HUES6 (cell line): ENCODE measurements at regions not wholly inside any gene's neighbourhood (a gene's known extent, or its start where the extent isn't known, plus 50 kb on each side); places are given as distances from the start of the nearest gene placed in this dataset.
"Not testable (repeated sequence)": the region's sequence is repeated elsewhere in the genome, so short reads cannot be mapped to it uniquely, and the experiment has no call there.

Source experiments
- H3K27ac ChIP-seq: 2 replicates; pipeline ENCODE4 v1.7.0; 2013; ENCODE audit warnings: low read depth, mild to moderate bottlenecking, low read length, inconsistent platforms
- H3K27me3 ChIP-seq: 2 replicates; pipeline ENCODE4 v1.6.1; 2013; ENCODE audit warnings: low read length; ENCODE audit not compliant: control insufficient read depth, insufficient read depth
- H3K36me3 ChIP-seq: 2 replicates; pipeline ENCODE4 v1.6.1; 2013; ENCODE audit warnings: low read length; ENCODE audit not compliant: control insufficient read depth, insufficient read depth
- H3K4me1 ChIP-seq: 2 replicates; pipeline ENCODE4 v1.6.1; 2013; ENCODE audit warnings: low read length; ENCODE audit not compliant: control insufficient read depth, insufficient read depth
- H3K4me3 ChIP-seq: 2 replicates; pipeline ENCODE4 v1.5.1; 2013; ENCODE audit warnings: low read depth, low read length
- H3K9ac ChIP-seq: one replicate; pipeline ENCODE4 v1.6.1; 2013; ENCODE audit warnings: mild to moderate bottlenecking, low read length
- H3K9me3 ChIP-seq: 2 replicates; pipeline ENCODE4 v1.6.1; 2013; ENCODE audit warnings: low read depth, low read length; ENCODE audit not compliant: control insufficient read depth, insufficient read depth

- Histone ChIP-seq H3K9ac (no peak overlapping the region), H3K27ac (no peak overlapping the region), H3K4me1 (no peaks in the 10 kb centered on the region), H3K9me3 (peaks cover 26% of the 10 kb centered on the region), H3K27me3 (peaks cover 10% of the 10 kb centered on the region), H3K4me3 (no peak overlapping the region), H3K36me3 (no peaks in the 10 kb centered on the region)
Measured at GRCh38 chr12:131422187-131422520, 288.7 kb upstream of the SFSWAP start.

- H3K9me3 ChIP-seq = peaks cover 22% of the 10 kb centered on the region
- H3K27ac ChIP-seq = no peak overlapping the region
- H3K4me3 ChIP-seq = no peak overlapping the region
- no peaks in the 10 kb centered on the region for H3K4me1 ChIP-seq
- H3K9ac ChIP-seq = no peak overlapping the region
- H3K27me3 ChIP-seq = peaks cover 10% of the 10 kb centered on the region
- no peaks in the 10 kb centered on the region for H3K36me3 ChIP-seq
Measured at GRCh38 chr12:131422744-131423143, 288.1 kb upstream of the SFSWAP start.

GRCh38 chr12:131424270-131424669, 286.6 kb upstream of the SFSWAP start:
- Histone ChIP-seq H3K9me3 (peaks cover 18% of the 10 kb centered on the region), H3K36me3 (no peaks in the 10 kb centered on the region), H3K27me3 (peaks cover 6% of the 10 kb centered on the region; the same call in 1 of the 2 replicates), H3K4me1 (peaks cover 3% of the 10 kb centered on the region; the same call in 1 of the 2 replicates), H3K27ac (no peak overlapping the region), H3K9ac (no peak overlapping the region), H3K4me3 (no peak overlapping the region)

- peaks cover 21% of the 10 kb centered on the region for H3K9me3 ChIP-seq
- H3K4me1 ChIP-seq = peaks cover 3% of the 10 kb centered on the region; the same call in 1 of the 2 replicates
- no peak overlapping the region for H3K4me3 ChIP-seq
- no peak overlapping the region for H3K27ac ChIP-seq
- H3K27me3 ChIP-seq = peaks cover 6% of the 10 kb centered on the region; the same call in 1 of the 2 replicates
- H3K9ac ChIP-seq = no peak overlapping the region
- H3K36me3 ChIP-seq = no peaks in the 10 kb centered on the region
Measured at GRCh38 chr12:131425112-131426075, 285.5 kb upstream of the SFSWAP start.

- no peak overlapping the region for H3K27ac ChIP-seq
- H3K4me1 ChIP-seq = peaks cover 3% of the 10 kb centered on the region; the same call in 1 of the 2 replicates
- no peak overlapping the region for H3K9ac ChIP-seq
- peaks cover 22% of the 10 kb centered on the region for H3K9me3 ChIP-seq
- peaks cover 15% of the 10 kb centered on the region for H3K27me3 ChIP-seq
- no peak overlapping the region for H3K4me3 ChIP-seq
- H3K36me3 ChIP-seq = no peaks in the 10 kb centered on the region
Measured at GRCh38 chr12:131428091-131428685, 282.7 kb upstream of the SFSWAP start.

- H3K4me1 ChIP-seq, H3K4me3 ChIP-seq, H3K9ac ChIP-seq, H3K27ac ChIP-seq, H3K36me3 ChIP-seq: not testable (repeated sequence)
- Histone ChIP-seq H3K27me3 (peaks cover 14% of the 10 kb centered on the region), H3K9me3 (peaks cover 15% of the 10 kb centered on the region)
Measured at GRCh38 chr12:131429221-131429620, 281.7 kb upstream of the SFSWAP start.

- not testable (repeated sequence) for H3K4me1 ChIP-seq, H3K27ac ChIP-seq, H3K4me3 ChIP-seq, H3K9ac ChIP-seq, H3K36me3 ChIP-seq
- H3K9me3 ChIP-seq = peaks cover 15% of the 10 kb centered on the region
- H3K27me3 ChIP-seq = peaks cover 19% of the 10 kb centered on the region
Measured at GRCh38 chr12:131429697-131430096, 281.2 kb upstream of the SFSWAP start.

- no peak overlapping the region for H3K9ac ChIP-seq
- H3K4me1 ChIP-seq = peaks cover 3% of the 10 kb centered on the region; the same call in 1 of the 2 replicates
- H3K36me3 ChIP-seq = no peaks in the 10 kb centered on the region
- H3K27ac ChIP-seq = no peak overlapping the region
- peaks cover 11% of the 10 kb centered on the region for H3K9me3 ChIP-seq
- H3K4me3 ChIP-seq = no peak overlapping the region
- H3K27me3 ChIP-seq = peaks cover 23% of the 10 kb centered on the region
Measured at GRCh38 chr12:131430158-131430742, 280.6 kb upstream of the SFSWAP start.

GRCh38 chr12:131431126-131431655, 279.7 kb upstream of the SFSWAP start:
- not testable (repeated sequence) for H3K36me3 ChIP-seq, H3K27ac ChIP-seq, H3K4me1 ChIP-seq, H3K4me3 ChIP-seq, H3K9me3 ChIP-seq, H3K9ac ChIP-seq
- peaks cover 23% of the 10 kb centered on the region for H3K27me3 ChIP-seq

- no peaks in the 10 kb centered on the region for H3K36me3 ChIP-seq
- no peak overlapping the region for H3K4me3 ChIP-seq
- H3K27me3 ChIP-seq = peaks cover 23% of the 10 kb centered on the region
- H3K27ac ChIP-seq = no peak overlapping the region
- H3K4me1 ChIP-seq = peaks cover 10% of the 10 kb centered on the region
- H3K9me3 ChIP-seq = peaks cover 6% of the 10 kb centered on the region
- no peak overlapping the region for H3K9ac ChIP-seq
Measured at GRCh38 chr12:131432532-131433260, 278.2 kb upstream of the SFSWAP start.
